Dendritic cell treated with granulocyte-macrophage colony-stimulating factor and Interleukin-4, amounts not matched to agents 40 ng/mL and 50 ng/mL, for 4 days (primary cell): ENCODE measurements at regions not wholly inside any gene's neighbourhood (a gene's known extent, or its start where the extent isn't known, plus 50 kb on each side); places are given as distances from the start of the nearest gene placed in this dataset.
"Not testable (repeated sequence)": the region's sequence is repeated elsewhere in the genome, so short reads cannot be mapped to it uniquely, and the experiment has no call there.

Source experiments
- H3K27ac Mint-ChIP-seq: one replicate; pipeline ENCODE4 v1.8.0; 2022; ENCODE audit warnings: mild to moderate bottlenecking, mixed read lengths
- H3K27me3 Mint-ChIP-seq: one replicate; pipeline ENCODE4 v1.8.0; 2022; ENCODE audit warnings: mild to moderate bottlenecking, mixed read lengths
- H3K36me3 Mint-ChIP-seq: one replicate; pipeline ENCODE4 v1.8.0; 2022; ENCODE audit warnings: low read depth, mixed read lengths
- H3K4me1 Mint-ChIP-seq: one replicate; pipeline ENCODE4 v1.8.0; 2022; ENCODE audit warnings: low read depth, mixed read lengths
- H3K4me3 Mint-ChIP-seq: one replicate; pipeline ENCODE4 v1.8.0; 2022; ENCODE audit warnings: mild to moderate bottlenecking, moderate library complexity, mixed read lengths
- H3K9me3 Mint-ChIP-seq: one replicate; pipeline ENCODE4 v1.8.0; 2022; ENCODE audit warnings: mixed read lengths
- intact Hi-C: fragments of 100-400 bp; cut with micrococcal nuclease; formaldehyde crosslinking; loops from one replicate; pipeline ENCODE4 v1.15.0; 2022

- H3K27ac Mint-ChIP-seq = no peak overlapping the region
- intact Hi-C loops = no loop called here
- no peaks in the 10 kb centered on the region for H3K36me3 Mint-ChIP-seq
- no peaks in the 10 kb centered on the region for H3K4me1 Mint-ChIP-seq
- H3K9me3 Mint-ChIP-seq = no peaks in the 10 kb centered on the region
- no peak overlapping the region for H3K4me3 Mint-ChIP-seq
- H3K27me3 Mint-ChIP-seq = no peaks in the 10 kb centered on the region
Measured at GRCh38 chr7:137142376-137142775, 201.2 kb downstream of the PTN start.

GRCh38 chr7:137135654-137136350, 207.7 kb downstream of the PTN start:
- no peaks in the 10 kb centered on the region for H3K36me3 Mint-ChIP-seq

GRCh38 chr7:137130751-137131158, 212.8 kb downstream of the PTN start:
- H3K36me3 Mint-ChIP-seq = no peaks in the 10 kb centered on the region
- H3K4me1 Mint-ChIP-seq = no peaks in the 10 kb centered on the region
- H3K27ac Mint-ChIP-seq = no peak overlapping the region
- peaks cover 50% of the 10 kb centered on the region for H3K9me3 Mint-ChIP-seq
- intact Hi-C loops = no loop called here
- H3K27me3 Mint-ChIP-seq = no peaks in the 10 kb centered on the region
- no peak overlapping the region for H3K4me3 Mint-ChIP-seq

More at GRCh38 chr7:137135654-137136350, 207.7 kb downstream of the PTN start:
- H3K9me3 Mint-ChIP-seq = peaks cover 43% of the 10 kb centered on the region
- H3K4me3 Mint-ChIP-seq = no peak overlapping the region
- H3K27me3 Mint-ChIP-seq = no peaks in the 10 kb centered on the region
- no peak overlapping the region for H3K27ac Mint-ChIP-seq
- intact Hi-C loops = no loop called here
- no peaks in the 10 kb centered on the region for H3K4me1 Mint-ChIP-seq

- peaks cover 33% of the 10 kb centered on the region for H3K9me3 Mint-ChIP-seq
- H3K4me3 Mint-ChIP-seq = no peak overlapping the region
- no peaks in the 10 kb centered on the region for H3K4me1 Mint-ChIP-seq
- no peaks in the 10 kb centered on the region for H3K36me3 Mint-ChIP-seq
- intact Hi-C loops = no loop called here
- no peaks in the 10 kb centered on the region for H3K27me3 Mint-ChIP-seq
- no peak overlapping the region for H3K27ac Mint-ChIP-seq
Measured at GRCh38 chr7:137129025-137129424, 214.5 kb downstream of the PTN start.

GRCh38 chr7:137127806-137128205, 215.7 kb downstream of the PTN start:
- Mint-ChIP-seq H3K4me1 (no peaks in the 10 kb centered on the region), H3K9me3 (peaks cover 30% of the 10 kb centered on the region), H3K36me3 (no peaks in the 10 kb centered on the region), H3K4me3 (no peak overlapping the region), H3K27me3 (no peaks in the 10 kb centered on the region), H3K27ac (no peak overlapping the region)
- intact Hi-C loops = no loop called here

GRCh38 chr7:137127058-137127457, 216.5 kb downstream of the PTN start:
- intact Hi-C loops = no loop called here
- Mint-ChIP-seq H3K9me3 (peaks cover 30% of the 10 kb centered on the region), H3K27me3 (no peaks in the 10 kb centered on the region), H3K4me3 (no peak overlapping the region), H3K36me3 (no peaks in the 10 kb centered on the region), H3K4me1 (no peaks in the 10 kb centered on the region), H3K27ac (no peak overlapping the region)

- Mint-ChIP-seq H3K4me1 (no peaks in the 10 kb centered on the region), H3K9me3 (peaks cover 29% of the 10 kb centered on the region), H3K4me3 (no peak overlapping the region), H3K27ac (no peak overlapping the region), H3K27me3 (no peaks in the 10 kb centered on the region), H3K36me3 (no peaks in the 10 kb centered on the region)
- intact Hi-C loops = no loop called here
Measured at GRCh38 chr7:137122145-137122544, 221.4 kb downstream of the PTN start.

GRCh38 chr7:137120690-137121089, 222.8 kb downstream of the PTN start:
- no peaks in the 10 kb centered on the region for H3K36me3 Mint-ChIP-seq
- H3K27me3 Mint-ChIP-seq = no peaks in the 10 kb centered on the region
- intact Hi-C loops = no loop called here
- H3K4me3 Mint-ChIP-seq = no peak overlapping the region
- peaks cover 29% of the 10 kb centered on the region for H3K9me3 Mint-ChIP-seq
- no peaks in the 10 kb centered on the region for H3K4me1 Mint-ChIP-seq
- H3K27ac Mint-ChIP-seq = no peak overlapping the region

GRCh38 chr7:137110535-137110934, 233.0 kb downstream of the PTN start:
- no peaks in the 10 kb centered on the region for H3K4me1 Mint-ChIP-seq
- intact Hi-C loops = no loop called here
- H3K27ac Mint-ChIP-seq = no peak overlapping the region
- H3K27me3 Mint-ChIP-seq = no peaks in the 10 kb centered on the region
- H3K9me3 Mint-ChIP-seq = peaks cover 32% of the 10 kb centered on the region
- H3K4me3 Mint-ChIP-seq = no peak overlapping the region
- no peaks in the 10 kb centered on the region for H3K36me3 Mint-ChIP-seq

GRCh38 chr7:137110091-137110509, 233.4 kb downstream of the PTN start:
- Mint-ChIP-seq H3K27ac (no peak overlapping the region), H3K4me3 (no peak overlapping the region), H3K9me3 (peaks cover 37% of the 10 kb centered on the region), H3K4me1 (no peaks in the 10 kb centered on the region), H3K36me3 (no peaks in the 10 kb centered on the region), H3K27me3 (no peaks in the 10 kb centered on the region)
- intact Hi-C loops = no loop called here

- H3K4me3 Mint-ChIP-seq, H3K4me1 Mint-ChIP-seq, intact Hi-C loops, H3K27me3 Mint-ChIP-seq, H3K36me3 Mint-ChIP-seq, H3K27ac Mint-ChIP-seq: not testable (repeated sequence)
- H3K9me3 Mint-ChIP-seq = peaks cover 54% of the 10 kb centered on the region
Measured at GRCh38 chr7:137107802-137108201, 235.7 kb downstream of the PTN start.

GRCh38 chr7:137103526-137103925, 235.1 kb downstream of the CHRM2 start:
- H3K27me3 Mint-ChIP-seq, H3K27ac Mint-ChIP-seq, intact Hi-C loops, H3K4me3 Mint-ChIP-seq, H3K36me3 Mint-ChIP-seq, H3K4me1 Mint-ChIP-seq: not testable (repeated sequence)
- H3K9me3 Mint-ChIP-seq = peaks cover 47% of the 10 kb centered on the region

- Mint-ChIP-seq H3K4me3 (no peak overlapping the region), H3K4me1 (no peaks in the 10 kb centered on the region), H3K27me3 (no peaks in the 10 kb centered on the region), H3K9me3 (peaks cover 45% of the 10 kb centered on the region), H3K36me3 (no peaks in the 10 kb centered on the region), H3K27ac (no peak overlapping the region)
- intact Hi-C loops = no loop called here
Measured at GRCh38 chr7:137097111-137097510, 228.7 kb downstream of the CHRM2 start.

GRCh38 chr7:137096607-137097006, 228.2 kb downstream of the CHRM2 start:
- Mint-ChIP-seq H3K9me3 (peaks cover 41% of the 10 kb centered on the region), H3K36me3 (no peaks in the 10 kb centered on the region), H3K27ac (no peak overlapping the region), H3K27me3 (no peaks in the 10 kb centered on the region), H3K4me1 (no peaks in the 10 kb centered on the region), H3K4me3 (no peak overlapping the region)
- intact Hi-C loops = no loop called here

- intact Hi-C loops = no loop called here
- no peaks in the 10 kb centered on the region for H3K27me3 Mint-ChIP-seq
- H3K27ac Mint-ChIP-seq = no peak overlapping the region
- H3K9me3 Mint-ChIP-seq = peaks cover 41% of the 10 kb centered on the region
- no peak overlapping the region for H3K4me3 Mint-ChIP-seq
- no peaks in the 10 kb centered on the region for H3K4me1 Mint-ChIP-seq
- H3K36me3 Mint-ChIP-seq = no peaks in the 10 kb centered on the region
Measured at GRCh38 chr7:137093198-137093597, 224.7 kb downstream of the CHRM2 start.
